ENCODE measurements at regions not wholly inside any gene's neighbourhood (a gene's known extent, or its start where the extent isn't known, plus 50 kb on each side); places are given as distances from the start of the nearest gene placed in this dataset.
A peak's percentile ranks its signal among the peaks of the same experiment; 100 is the strongest.

GRCh38 chr3:177441813-177442646 is 244.7 kb upstream of the TBL1XR1 start:
- H3K4me3 Mint-ChIP-seq = peak overlapping the region in 2 of 3 experiments; percentile 40 to 43
- H3K9me3 Mint-ChIP-seq = no peaks in the 10 kb centered on the region
- peaks cover 3% of the 10 kb centered on the region for H3K27me3 Mint-ChIP-seq (ENCODE audit: low read depth)
- H3K36me3 Mint-ChIP-seq (ENCODE audit: low read depth) = no peaks in the 10 kb centered on the region
- peaks cover 41% of the 10 kb centered on the region for H3K4me1 Mint-ChIP-seq
- H3K27ac Mint-ChIP-seq = peak overlapping the region in 2 of 3 experiments; percentile 85 to 89
- no peak for TF ChIP-seq CTCF (IDR thresholded peaks at IDR 0.05; ENCODE audit: unreplicated experiment in 3 of 3)

- Mint-ChIP-seq H3K27ac (peak overlapping the region in 2 of 3 experiments; percentile 72 to 76), H3K9me3 (no peaks in the 10 kb centered on the region), H3K4me1 (peaks cover 46% of the 10 kb centered on the region), H3K27me3 (ENCODE audit: low read depth) (peaks cover 3% of the 10 kb centered on the region), H3K36me3 (ENCODE audit: low read depth) (no peaks in the 10 kb centered on the region), H3K4me3 (peak overlapping the region in 1 of 3 experiments; percentile 6)
- no peak for TF ChIP-seq CTCF (IDR thresholded peaks at IDR 0.05; ENCODE audit: unreplicated experiment in 3 of 3)
Observed at GRCh38 chr3:177443469-177443868, 246.2 kb upstream of the TBL1XR1 start.

- TF ChIP-seq CTCF (IDR thresholded peaks at IDR 0.05; ENCODE audit: unreplicated experiment in 3 of 3) = no peak
- no peak overlapping the region for H3K27ac Mint-ChIP-seq
- peaks cover 47% of the 10 kb centered on the region for H3K4me1 Mint-ChIP-seq
- no peak overlapping the region for H3K4me3 Mint-ChIP-seq
- peaks cover 3% of the 10 kb centered on the region for H3K27me3 Mint-ChIP-seq (ENCODE audit: low read depth)
- H3K9me3 Mint-ChIP-seq = no peaks in the 10 kb centered on the region
- no peaks in the 10 kb centered on the region for H3K36me3 Mint-ChIP-seq (ENCODE audit: low read depth)
Observed at GRCh38 chr3:177444696-177445095, 247.4 kb upstream of the TBL1XR1 start.

- TF ChIP-seq CTCF (IDR thresholded peaks at IDR 0.05; ENCODE audit: unreplicated experiment in 3 of 3) = no peak
- Mint-ChIP-seq H3K27me3 (ENCODE audit: low read depth) (peaks cover 3% of the 10 kb centered on the region), H3K36me3 (ENCODE audit: low read depth) (no peaks in the 10 kb centered on the region), H3K27ac (peak overlapping the region in 1 of 3 experiments; percentile 44), H3K4me1 (peaks cover 39% of the 10 kb centered on the region), H3K4me3 (no peak overlapping the region), H3K9me3 (no peaks in the 10 kb centered on the region)
Observed at GRCh38 chr3:177445549-177445948, 248.3 kb upstream of the TBL1XR1 start.

DNA sequence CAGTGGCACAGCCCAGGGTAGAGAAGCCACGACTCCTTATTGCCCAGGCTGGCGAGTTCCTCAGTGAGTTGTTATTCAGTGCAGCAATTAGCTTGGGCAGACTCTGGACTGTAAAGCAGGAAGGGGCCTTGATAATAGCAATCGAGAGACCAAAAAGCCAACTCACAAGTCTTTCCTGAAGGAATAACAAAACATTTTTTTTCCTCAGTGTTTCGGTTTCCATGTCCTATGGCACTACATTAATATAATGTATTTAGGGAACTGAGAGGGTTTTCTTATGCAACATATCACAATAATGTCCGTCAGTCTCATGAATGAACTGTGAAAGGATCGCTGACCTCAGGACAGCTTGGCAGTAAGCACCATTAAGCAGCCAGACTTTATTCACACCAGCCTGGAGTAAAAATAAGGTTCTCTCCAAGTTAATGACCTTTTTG is 248.9 kb upstream of the TBL1XR1 start:
- H3K4me3 Mint-ChIP-seq = no peak overlapping the region
- H3K4me1 Mint-ChIP-seq = peaks cover 35% of the 10 kb centered on the region
- H3K27me3 Mint-ChIP-seq (ENCODE audit: low read depth) = peaks cover 3% of the 10 kb centered on the region
- TF ChIP-seq CTCF (IDR thresholded peaks at IDR 0.05; ENCODE audit: unreplicated experiment in 3 of 3) = no peak
- no peaks in the 10 kb centered on the region for H3K36me3 Mint-ChIP-seq (ENCODE audit: low read depth)
- peak overlapping the region; percentile 11 to 66 (median 44) for H3K27ac Mint-ChIP-seq
- H3K9me3 Mint-ChIP-seq = no peaks in the 10 kb centered on the region

- Mint-ChIP-seq H3K27me3 (ENCODE audit: low read depth) (peaks cover 3% of the 10 kb centered on the region), H3K4me3 (no peak overlapping the region), H3K4me1 (peaks cover 24% of the 10 kb centered on the region), H3K36me3 (ENCODE audit: low read depth) (no peaks in the 10 kb centered on the region), H3K27ac (peak overlapping the region in 1 of 3 experiments; percentile 79), H3K9me3 (no peaks in the 10 kb centered on the region)
- TF ChIP-seq CTCF (IDR thresholded peaks at IDR 0.05; ENCODE audit: unreplicated experiment in 3 of 3) = no peak
Observed at GRCh38 chr3:177447938-177448337, 250.7 kb upstream of the TBL1XR1 start.

All from nephron (organoid).